CD8-positive, alpha-beta memory T cell (primary cell): ENCODE measurements at regions not wholly inside any gene's neighbourhood (a gene's known extent, or its start where the extent isn't known, plus 50 kb on each side); places are given as distances from the start of the nearest gene placed in this dataset.

Source experiments
- CTCF ChIA-PET: fragments of 350-600 bp; sonication (Branson Sonifier 250); formaldehyde crosslinking; loops from one replicate; lab custom pipeline; 2021; ENCODE audit warnings: antibody characterized with exemption; lab: Charles Lee
- POLR2A ChIA-PET: fragments of 350-600 bp; sonication (Branson Sonifier 250); formaldehyde crosslinking; loops from one replicate; lab custom pipeline; 2021; ENCODE audit warnings: antibody characterized with exemption; lab: Charles Lee
- DNase-seq, 5 donors: peaks; one replicate each; pipeline versions ENCODE4 v3.0.0 to v3.0.0-alpha.2; 2020 to 2022; ENCODE audit warnings: mixed read lengths in 1 of 5
- H3K27ac ChIP-seq: one replicate; pipeline ENCODE4 v1.7.0; 2013; ENCODE audit warnings: low read depth, mild to moderate bottlenecking, low read length, moderate library complexity
- H3K27me3 ChIP-seq: 2 replicates; pipeline ENCODE4 v1.7.0; 2013; ENCODE audit warnings: low read length, mild to moderate bottlenecking; ENCODE audit not compliant: insufficient read depth, poor library complexity, severe bottlenecking
- H3K36me3 ChIP-seq: 2 replicates; pipeline ENCODE4 v1.7.0; 2013; ENCODE audit warnings: mild to moderate bottlenecking, low read length, moderate library complexity; ENCODE audit not compliant: insufficient read depth
- H3K4me1 ChIP-seq: 2 replicates; pipeline ENCODE4 v1.7.0; 2013; ENCODE audit warnings: mild to moderate bottlenecking, low read length, moderate library complexity; ENCODE audit not compliant: insufficient read depth
- H3K4me3 ChIP-seq: 2 replicates; pipeline ENCODE4 v1.7.0; 2013; ENCODE audit warnings: mild to moderate bottlenecking, low read length
- H3K9me3 ChIP-seq: 2 replicates; pipeline ENCODE4 v1.7.0; 2013; ENCODE audit warnings: mild to moderate bottlenecking, low read length
- H3K27ac Mint-ChIP-seq, 8 donors: one replicate each; pipeline ENCODE4 v1.8.0; 2020 to 2021; ENCODE audit warnings: mixed read lengths in 8 of 8, mild to moderate bottlenecking in 6 of 8, inconsistent platforms in 3 of 8, moderate library complexity in 3 of 8
- H3K27me3 Mint-ChIP-seq, 2 donors: one replicate each; pipeline ENCODE4 v1.8.0; 2020 to 2021; ENCODE audit warnings: mixed read lengths in 2 of 2, mild to moderate bottlenecking in 1 of 2, moderate library complexity in 1 of 2
- H3K36me3 Mint-ChIP-seq, 3 donors: one replicate each; pipeline ENCODE4 v1.8.0; 2020 to 2021; ENCODE audit warnings: mixed read lengths in 3 of 3, inconsistent platforms in 1 of 3, mild to moderate bottlenecking in 1 of 3
- H3K4me1 Mint-ChIP-seq, 3 donors: one replicate each; pipeline ENCODE4 v1.8.0; 2020 to 2021; ENCODE audit warnings: mixed read lengths in 3 of 3, inconsistent platforms in 1 of 3, mild to moderate bottlenecking in 1 of 3
- H3K4me3 Mint-ChIP-seq, 7 donors: one replicate each; pipeline ENCODE4 v1.8.0; 2020 to 2021; ENCODE audit warnings: mixed read lengths in 7 of 7, mild to moderate bottlenecking in 6 of 7, moderate library complexity in 4 of 7, inconsistent platforms in 2 of 7
- H3K9me3 Mint-ChIP-seq, 5 donors: one replicate each; pipeline ENCODE4 v1.8.0; 2020 to 2022; ENCODE audit warnings: mixed read lengths in 5 of 5, mild to moderate bottlenecking in 3 of 5, moderate library complexity in 2 of 5, inconsistent platforms in 1 of 5

GRCh38 chr6:9140951-9141460, 705.7 kb upstream of the SLC35B3 start:
- Histone ChIP-seq H3K4me3 (no peak overlapping the region), H3K9me3 (no peaks in the 10 kb centered on the region), H3K27me3 (no peaks in the 10 kb centered on the region), H3K36me3 (no peaks in the 10 kb centered on the region), H3K27ac (no peak overlapping the region), H3K4me1 (no peaks in the 10 kb centered on the region)
- CTCF ChIA-PET, result no interaction called here
- no peaks in the 10 kb centered on the region for H3K36me3 Mint-ChIP-seq
- no peaks in the 10 kb centered on the region for H3K4me1 Mint-ChIP-seq
- H3K27ac Mint-ChIP-seq, result no peak overlapping the region
- POLR2A ChIA-PET, result no interaction called here
- H3K27me3 Mint-ChIP-seq, result peaks cover 0 to 1% of the 10 kb centered on the region in 2 donors
- no peak for DNase-seq
- H3K4me3 Mint-ChIP-seq, result no peak overlapping the region
- peaks cover 4 to 12% (median 7%) of the 10 kb centered on the region in 5 donors for H3K9me3 Mint-ChIP-seq

DNA sequence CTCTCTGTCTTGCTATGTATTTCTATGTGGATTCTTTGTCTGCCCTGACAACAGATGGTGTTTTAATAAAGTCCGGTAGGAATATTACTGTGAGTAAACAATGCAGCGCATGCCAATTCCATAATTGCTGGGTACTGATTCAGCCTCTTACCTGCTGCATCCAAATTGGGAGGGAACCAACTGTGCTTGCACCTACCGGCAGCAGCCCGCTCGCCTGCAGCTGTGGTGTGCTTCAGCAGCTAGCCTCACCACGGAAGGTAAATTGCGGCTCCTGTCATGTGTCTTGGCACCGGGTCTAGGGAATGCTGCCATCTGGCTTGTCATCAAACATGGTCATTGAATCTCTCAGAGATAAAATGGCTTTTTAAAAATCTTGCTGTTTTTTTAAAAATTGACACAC, 704.8 kb upstream of the SLC35B3 start:
- Histone ChIP-seq H3K27me3 (no peaks in the 10 kb centered on the region), H3K27ac (no peak overlapping the region), H3K4me3 (no peak overlapping the region), H3K36me3 (no peaks in the 10 kb centered on the region), H3K4me1 (no peaks in the 10 kb centered on the region), H3K9me3 (no peaks in the 10 kb centered on the region)
- DNase-seq, result no peak
- H3K4me3 Mint-ChIP-seq, result no peak overlapping the region
- no peaks in the 10 kb centered on the region for H3K36me3 Mint-ChIP-seq
- H3K9me3 Mint-ChIP-seq, result peaks cover 4 to 13% (median 7%) of the 10 kb centered on the region in 5 donors
- peaks cover 0 to 1% of the 10 kb centered on the region in 2 donors for H3K27me3 Mint-ChIP-seq
- POLR2A ChIA-PET, result no interaction called here
- CTCF ChIA-PET, result no interaction called here
- no peaks in the 10 kb centered on the region for H3K4me1 Mint-ChIP-seq
- no peak overlapping the region for H3K27ac Mint-ChIP-seq

DNA sequence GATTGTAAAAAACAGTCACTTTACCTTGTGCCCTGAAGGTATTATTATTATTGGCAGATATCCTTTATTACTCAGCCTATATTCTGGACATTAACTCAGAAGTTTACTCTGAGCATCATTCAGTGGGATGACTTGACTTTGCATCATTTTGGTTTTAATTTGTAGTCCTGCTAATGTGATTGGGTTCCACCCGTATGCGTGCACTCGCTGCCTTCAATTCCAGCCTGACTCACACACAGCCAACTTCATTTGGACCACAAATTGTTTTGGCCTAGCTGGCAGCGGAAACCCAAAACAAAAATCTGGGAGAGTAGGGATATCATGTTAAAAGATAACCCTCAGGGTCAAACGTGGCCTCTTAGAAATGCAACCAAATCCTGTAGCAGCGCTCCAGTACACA, 704.4 kb upstream of the SLC35B3 start:
- Histone ChIP-seq H3K4me3 (no peak overlapping the region), H3K9me3 (no peaks in the 10 kb centered on the region), H3K27ac (no peak overlapping the region), H3K27me3 (no peaks in the 10 kb centered on the region), H3K36me3 (no peaks in the 10 kb centered on the region), H3K4me1 (no peaks in the 10 kb centered on the region)
- ChIA-PET CTCF (no interaction called here), POLR2A (no interaction called here)
- H3K27me3 Mint-ChIP-seq, result peaks cover 0 to 1% of the 10 kb centered on the region in 2 donors
- H3K9me3 Mint-ChIP-seq, result peaks cover 4 to 12% (median 6%) of the 10 kb centered on the region in 5 donors
- no peaks in the 10 kb centered on the region for H3K4me1 Mint-ChIP-seq
- no peaks in the 10 kb centered on the region for H3K36me3 Mint-ChIP-seq
- no peak for DNase-seq
- H3K4me3 Mint-ChIP-seq, result no peak overlapping the region
- H3K27ac Mint-ChIP-seq, result no peak overlapping the region

GRCh38 chr6:9138936-9139335, 703.6 kb upstream of the SLC35B3 start:
- CTCF ChIA-PET, result no interaction called here
- no peak overlapping the region for H3K4me3 Mint-ChIP-seq
- DNase-seq, result no peak

GRCh38 chr6:9136141-9136822, 700.9 kb upstream of the SLC35B3 start:
- no peak for DNase-seq
- H3K27me3 Mint-ChIP-seq, result peaks cover 0 to 1% of the 10 kb centered on the region in 2 donors
- Histone ChIP-seq H3K4me1 (no peaks in the 10 kb centered on the region), H3K9me3 (no peaks in the 10 kb centered on the region), H3K4me3 (no peak overlapping the region), H3K36me3 (no peaks in the 10 kb centered on the region), H3K27ac (no peak overlapping the region), H3K27me3 (no peaks in the 10 kb centered on the region)
- ChIA-PET CTCF (no interaction called here), POLR2A (no interaction called here)
- H3K4me1 Mint-ChIP-seq, result no peaks in the 10 kb centered on the region
- H3K9me3 Mint-ChIP-seq, result peaks cover 0 to 6% (median 2%) of the 10 kb centered on the region in 5 donors
- no peak overlapping the region for H3K4me3 Mint-ChIP-seq
- no peaks in the 10 kb centered on the region for H3K36me3 Mint-ChIP-seq
- H3K27ac Mint-ChIP-seq, result no peak overlapping the region

More at GRCh38 chr6:9138936-9139335, 703.6 kb upstream of the SLC35B3 start:
- H3K27me3 ChIP-seq, result no peaks in the 10 kb centered on the region
- peaks cover 3 to 9% (median 5%) of the 10 kb centered on the region in 5 donors for H3K9me3 Mint-ChIP-seq
- H3K36me3 Mint-ChIP-seq, result no peaks in the 10 kb centered on the region
- H3K9me3 ChIP-seq, result no peaks in the 10 kb centered on the region
- no peaks in the 10 kb centered on the region for H3K36me3 ChIP-seq
- H3K4me1 ChIP-seq, result no peaks in the 10 kb centered on the region
- no peaks in the 10 kb centered on the region for H3K4me1 Mint-ChIP-seq
- peaks cover 0 to 1% of the 10 kb centered on the region in 2 donors for H3K27me3 Mint-ChIP-seq
- POLR2A ChIA-PET, result no interaction called here
- H3K27ac Mint-ChIP-seq, result no peak overlapping the region
- no peak overlapping the region for H3K27ac ChIP-seq
- H3K4me3 ChIP-seq, result no peak overlapping the region

GRCh38 chr6:9131616-9132015, 696.3 kb upstream of the SLC35B3 start:
- Mint-ChIP-seq H3K27ac (no peak overlapping the region), H3K9me3 (peaks cover 0 to 13% (median 4%) of the 10 kb centered on the region in 5 donors), H3K27me3 (no peaks in the 10 kb centered on the region), H3K36me3 (no peaks in the 10 kb centered on the region), H3K4me1 (no peaks in the 10 kb centered on the region), H3K4me3 (no peak overlapping the region)
- Histone ChIP-seq H3K4me3 (no peak overlapping the region), H3K9me3 (no peaks in the 10 kb centered on the region), H3K36me3 (no peaks in the 10 kb centered on the region), H3K27me3 (no peaks in the 10 kb centered on the region), H3K4me1 (no peaks in the 10 kb centered on the region), H3K27ac (no peak overlapping the region)
- ChIA-PET CTCF (no interaction called here), POLR2A (no interaction called here)
- no peak for DNase-seq

- peaks cover 0 to 2% of the 10 kb centered on the region in 2 donors for H3K27me3 Mint-ChIP-seq
- no peaks in the 10 kb centered on the region for H3K9me3 ChIP-seq
These were observed 695.9 kb upstream of the SLC35B3 start for GRCh38 chr6:9131201-9131600.

DNA sequence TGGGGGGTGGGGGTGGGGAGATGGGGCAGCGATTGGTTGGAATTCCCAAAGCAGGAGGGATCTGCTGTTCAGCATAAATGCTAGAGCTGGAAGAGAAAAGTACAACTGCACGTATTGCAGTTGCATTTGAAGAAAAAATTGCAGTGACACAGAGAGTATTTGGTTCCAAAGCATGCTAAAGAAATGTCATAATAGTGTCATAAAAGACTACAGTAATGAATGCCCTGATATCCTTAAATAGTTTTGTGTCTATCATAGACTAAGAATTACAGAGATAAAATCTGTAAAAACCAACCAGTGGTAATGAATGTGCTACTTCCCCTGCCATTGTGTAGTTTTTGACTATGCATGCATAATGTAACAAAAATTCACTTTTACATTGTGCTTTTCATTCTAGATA, 693.6 kb upstream of the SLC35B3 start:
- peaks cover 0 to 13% (median 6%) of the 10 kb centered on the region in 5 donors for H3K9me3 Mint-ChIP-seq
- no peaks in the 10 kb centered on the region for H3K4me1 Mint-ChIP-seq
- peaks cover 0 to 2% of the 10 kb centered on the region in 2 donors for H3K27me3 Mint-ChIP-seq
- no peak overlapping the region for H3K4me3 ChIP-seq
- H3K36me3 Mint-ChIP-seq, result no peaks in the 10 kb centered on the region
- H3K9me3 ChIP-seq, result no peaks in the 10 kb centered on the region
- no peaks in the 10 kb centered on the region for H3K36me3 ChIP-seq
- no peak overlapping the region for H3K27ac Mint-ChIP-seq
- POLR2A ChIA-PET, result no interaction called here
- DNase-seq, result no peak
- H3K4me1 ChIP-seq, result no peaks in the 10 kb centered on the region
- no peaks in the 10 kb centered on the region for H3K27me3 ChIP-seq
- no peak overlapping the region for H3K27ac ChIP-seq
- CTCF ChIA-PET, result no interaction called here
- no peak overlapping the region for H3K4me3 Mint-ChIP-seq

More at GRCh38 chr6:9131201-9131600, 695.9 kb upstream of the SLC35B3 start:
- DNase-seq, result no peak
- ChIA-PET CTCF (no interaction called here), POLR2A (no interaction called here)
- Mint-ChIP-seq H3K4me1 (no peaks in the 10 kb centered on the region), H3K27ac (no peak overlapping the region), H3K9me3 (peaks cover 0 to 13% (median 4%) of the 10 kb centered on the region in 5 donors), H3K36me3 (no peaks in the 10 kb centered on the region), H3K4me3 (no peak overlapping the region)
- Histone ChIP-seq H3K4me1 (no peaks in the 10 kb centered on the region), H3K27ac (no peak overlapping the region), H3K36me3 (no peaks in the 10 kb centered on the region), H3K27me3 (no peaks in the 10 kb centered on the region), H3K4me3 (no peak overlapping the region)
